Activated naive CD4-positive, alpha-beta T cell treated with Interleukin-2 at 50 U/mL for 16 hours (primary cell): ENCODE measurements at regions not wholly inside any gene's neighbourhood (a gene's known extent, or its start where the extent isn't known, plus 50 kb on each side); places are given as distances from the start of the nearest gene placed in this dataset.
"Not testable (repeated sequence)": the region's sequence is repeated elsewhere in the genome, so short reads cannot be mapped to it uniquely, and the experiment has no call there.

Experiments used
- DNase-seq: peaks from one replicate; pipeline ENCODE4 v3.0.0-alpha.2; 2020

GRCh38 chr4:154983714-154984113 lies 202.6 kb downstream of the RBM46 start:
- no peak for DNase-seq

- DNase-seq: no peak
Measured at GRCh38 chr4:154984148-154984547, 203.1 kb downstream of the RBM46 start.

- no peak for DNase-seq
Measured at GRCh38 chr4:154984616-154985015, 203.5 kb downstream of the RBM46 start.

GRCh38 chr4:154985673-154986072 lies 204.6 kb downstream of the RBM46 start:
- DNase-seq: no peak

DNA sequence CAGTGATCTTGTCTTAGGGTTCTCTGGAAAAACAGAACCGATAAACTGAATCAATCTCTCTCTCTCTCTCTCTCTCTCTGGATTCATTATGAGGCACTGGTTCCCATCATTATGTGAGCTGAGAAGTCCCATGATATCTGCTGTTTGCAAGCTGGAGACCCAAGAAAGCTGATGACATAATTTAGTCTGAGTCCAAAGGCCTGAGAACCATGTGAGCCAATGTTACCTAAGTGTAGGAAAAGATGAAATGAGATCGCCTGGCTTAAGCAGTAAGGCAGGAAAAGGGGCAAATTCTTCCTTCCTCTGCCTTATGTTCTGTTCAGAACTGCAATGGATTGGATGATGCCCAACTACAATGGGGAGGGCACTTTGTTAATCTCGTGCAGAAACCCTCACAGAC lies 207.4 kb downstream of the RBM46 start:
- no peak for DNase-seq

DNA sequence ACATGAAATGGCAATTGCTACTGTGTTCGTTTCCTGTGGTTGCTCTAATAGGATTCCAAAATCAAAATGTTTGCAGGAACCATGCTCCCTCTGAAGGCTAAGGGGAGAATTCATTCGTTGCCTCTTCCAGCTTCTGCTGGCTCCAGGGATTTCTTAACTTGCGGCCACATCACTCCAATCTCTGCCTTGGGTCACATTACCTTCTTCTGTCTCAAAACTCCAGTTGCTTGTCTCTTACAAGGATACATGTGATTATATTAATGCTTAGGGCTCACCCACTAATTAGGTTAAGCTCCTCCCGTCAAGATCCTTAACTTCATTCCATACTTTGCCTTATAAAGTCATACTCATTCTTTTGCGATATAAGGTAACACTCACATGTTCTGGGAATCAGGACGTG lies 208.4 kb downstream of the RBM46 start:
- DNase-seq: no peak

- not testable (repeated sequence) for DNase-seq
Measured at GRCh38 chr4:154997866-154998265, 210.6 kb upstream of the NPY2R start.

DNA sequence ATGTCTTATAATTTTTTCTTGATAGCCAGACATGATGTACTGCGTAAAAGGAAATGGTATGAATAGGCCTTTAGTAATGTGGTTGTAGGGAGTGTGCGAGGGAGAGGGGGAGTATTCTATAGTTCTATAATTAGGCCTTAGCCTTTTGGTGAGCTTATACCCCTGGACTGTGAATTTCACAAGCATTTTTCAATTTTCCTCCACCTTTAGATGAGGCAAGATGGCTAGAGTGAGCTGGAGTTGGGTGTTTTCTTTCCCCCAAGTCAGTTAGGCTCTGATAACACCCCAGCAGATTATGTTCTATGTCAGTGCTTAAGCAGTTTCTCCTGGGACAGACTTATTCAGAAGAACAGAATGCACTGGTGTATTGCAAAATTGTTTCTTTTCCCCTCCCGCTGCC lies 210.2 kb upstream of the NPY2R start:
- DNase-seq: no peak

GRCh38 chr4:154998773-154999172 lies 209.7 kb upstream of the NPY2R start:
- DNase-seq: no peak

DNA sequence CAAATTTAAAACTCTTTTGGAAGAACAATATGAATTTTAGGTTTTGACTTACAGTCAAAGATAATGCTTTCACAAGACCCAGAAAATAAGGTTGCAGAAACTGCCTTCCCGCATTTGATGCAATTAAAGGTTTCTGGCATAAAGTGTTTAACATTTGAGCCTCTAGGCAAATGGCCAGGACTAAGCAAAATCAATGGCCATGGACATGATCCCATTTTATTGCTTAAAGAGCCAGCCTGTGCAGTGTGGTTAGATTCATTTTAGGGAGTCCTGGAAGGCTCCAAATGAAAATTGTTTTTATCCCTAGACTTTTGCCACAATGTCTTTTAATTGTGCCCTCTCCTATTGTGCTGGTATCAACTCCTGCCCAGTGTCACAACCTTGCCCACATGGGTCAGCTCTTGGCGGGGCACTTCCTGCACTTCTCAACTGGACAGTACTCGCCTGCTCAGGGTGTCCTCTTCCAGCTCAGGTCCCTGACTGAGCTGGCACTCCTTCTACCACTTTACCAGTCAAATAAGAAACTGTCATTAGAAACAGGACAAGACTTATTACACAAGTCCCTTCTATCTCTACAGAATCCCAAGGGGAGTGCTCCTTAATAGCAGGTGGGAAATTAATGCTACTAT lies 208.4 kb upstream of the NPY2R start:
- no peak for DNase-seq

- DNase-seq: no peak
Measured at GRCh38 chr4:155001251-155001650, 207.2 kb upstream of the NPY2R start.

DNA sequence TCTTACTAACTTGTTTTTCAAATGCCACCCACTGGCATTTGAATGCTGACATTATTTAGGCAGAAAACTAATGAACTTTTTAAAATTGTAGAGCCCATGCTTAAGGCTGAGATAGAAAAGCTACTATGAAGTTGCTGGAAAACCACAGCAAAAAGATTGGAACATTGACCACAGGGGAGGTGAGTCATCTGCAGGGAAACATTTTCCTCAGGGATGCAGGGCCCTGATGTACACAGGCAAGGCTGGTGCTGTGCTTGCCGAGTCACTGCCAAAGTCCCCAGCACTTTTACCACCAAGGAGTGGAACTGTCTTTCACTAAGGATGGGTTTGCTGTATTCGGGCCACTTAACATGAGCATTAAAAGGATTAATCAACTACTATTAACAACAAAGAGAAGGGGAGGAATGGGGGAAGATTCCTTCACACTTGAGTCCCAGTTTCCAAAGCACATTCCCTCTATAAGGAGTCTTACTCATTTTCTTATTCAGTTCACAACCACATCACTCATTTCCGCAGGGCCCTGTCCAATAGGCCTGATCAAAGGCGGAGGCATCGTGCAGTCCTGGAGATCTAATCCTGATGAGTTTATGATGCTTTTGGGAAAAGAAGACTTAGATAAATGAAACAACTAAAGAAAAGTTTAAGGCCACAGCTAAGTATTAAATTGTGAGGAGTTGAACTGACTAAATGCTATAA lies 202.9 kb upstream of the NPY2R start:
- no peak for DNase-seq

DNA sequence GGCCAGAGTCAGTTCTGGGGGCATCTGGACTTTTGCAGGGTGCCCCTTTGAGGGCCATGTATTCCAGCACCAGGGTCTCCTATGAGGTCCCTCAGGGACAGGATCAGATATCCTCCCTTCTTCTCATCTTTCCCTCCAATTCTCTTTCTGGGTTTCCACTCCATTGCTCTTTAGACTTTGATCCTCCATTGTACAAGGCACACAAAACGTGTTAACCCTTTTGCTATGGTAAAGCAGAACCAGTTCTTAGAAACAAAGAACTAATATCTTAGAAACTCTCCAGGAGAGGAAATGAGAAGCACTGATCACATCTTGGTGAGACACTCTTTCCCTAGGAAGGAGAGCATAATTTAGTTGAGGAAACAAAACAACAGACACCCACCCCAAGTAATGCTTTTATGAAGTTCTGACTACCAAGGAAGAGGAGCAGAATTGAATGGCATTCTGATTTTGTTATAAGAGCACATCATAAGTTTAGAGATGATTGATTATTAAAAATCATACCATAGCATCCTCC lies 200.7 kb upstream of the NPY2R start:
- no peak for DNase-seq

DNA sequence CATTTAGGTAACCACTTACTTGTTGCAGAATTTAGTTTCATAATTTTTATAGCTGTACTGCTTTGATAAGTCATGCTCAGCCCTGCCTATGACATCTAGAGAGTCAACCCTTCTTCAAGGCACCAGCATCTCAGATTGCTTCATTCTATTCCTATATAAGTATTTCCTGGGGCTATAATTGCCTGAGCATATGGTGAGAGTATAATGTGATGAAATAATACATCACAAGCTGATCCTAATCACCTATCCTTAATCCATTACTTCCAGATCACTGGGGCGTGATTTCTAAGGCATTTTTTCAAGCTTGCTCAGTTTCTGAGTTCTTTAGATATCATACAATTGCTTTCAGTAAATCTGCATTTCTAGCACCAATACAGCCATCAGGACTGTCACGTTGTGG lies 200.0 kb upstream of the NPY2R start:
- DNase-seq: no peak

DNA sequence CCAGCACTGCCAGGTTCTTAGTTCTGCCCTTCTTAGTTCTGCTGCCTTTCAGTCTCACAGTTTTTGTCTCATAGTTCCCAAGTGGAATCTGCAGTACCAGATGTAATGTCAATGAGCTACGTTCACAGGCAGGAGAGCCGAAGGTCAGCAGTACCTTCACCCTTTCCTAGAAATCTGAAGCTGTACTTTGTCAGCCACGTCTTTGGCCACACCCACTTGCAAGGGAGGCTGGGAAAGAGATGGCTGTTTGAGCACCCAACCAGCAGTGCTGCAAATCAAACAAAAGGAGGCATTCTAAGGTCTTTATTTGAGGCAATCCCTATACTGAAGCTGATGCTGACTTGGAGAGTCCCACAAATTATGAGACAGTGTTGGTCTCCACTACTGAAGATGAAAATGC lies 199.1 kb upstream of the NPY2R start:
- no peak for DNase-seq

- DNase-seq: no peak
Measured at GRCh38 chr4:155010376-155010775, 198.1 kb upstream of the NPY2R start.

- no peak for DNase-seq
Measured at GRCh38 chr4:155011163-155011780, 197.2 kb upstream of the NPY2R start.

- DNase-seq: no peak
Measured at GRCh38 chr4:155012469-155012868, 196.0 kb upstream of the NPY2R start.

DNA sequence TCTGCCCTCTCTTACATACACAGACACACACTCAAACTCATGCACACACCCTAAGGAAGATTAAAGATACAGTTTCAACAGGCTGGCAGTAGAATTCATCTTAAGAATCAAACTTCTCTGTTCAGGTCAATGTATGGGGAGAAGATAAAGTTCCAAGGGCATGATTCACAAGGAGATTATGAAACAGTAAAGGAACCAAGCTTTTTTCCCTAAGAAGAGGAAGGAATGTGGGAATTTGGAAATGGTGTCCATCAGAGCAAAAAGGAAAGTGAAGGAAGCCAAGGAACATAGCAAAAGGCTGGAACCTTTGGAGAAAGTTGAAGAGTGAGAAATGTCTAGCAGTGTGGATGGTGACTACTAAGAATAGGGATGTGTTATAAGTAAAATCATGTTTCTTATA lies 191.0 kb upstream of the NPY2R start:
- no peak for DNase-seq

- DNase-seq: no peak
Measured at GRCh38 chr4:155025762-155026457, 182.5 kb upstream of the NPY2R start.

GRCh38 chr4:155026715-155027114 lies 181.7 kb upstream of the NPY2R start:
- no peak for DNase-seq

- DNase-seq: no peak
Measured at GRCh38 chr4:155032521-155033229, 175.8 kb upstream of the NPY2R start.

GRCh38 chr4:155033604-155034003 lies 174.8 kb upstream of the NPY2R start:
- DNase-seq: no peak
